CD4-positive, alpha-beta T cell treated with Interleukin-21 for 1 hour (primary cell): ENCODE measurements at regions not wholly inside any gene's neighbourhood (a gene's known extent, or its start where the extent isn't known, plus 50 kb on each side); places are given as distances from the start of the nearest gene placed in this dataset.

Experiments used
- DNase-seq: peaks from one replicate; pipeline ENCODE4 v3.0.0-alpha.2; 2020

GRCh38 chr6:104301951-104302350 lies 557.8 kb downstream of the HACE1 start:
- DNase-seq, result no peak

GRCh38 chr6:104286641-104287040 lies 573.1 kb downstream of the HACE1 start:
- DNase-seq, result no peak

- no peak for DNase-seq
These were observed 574.8 kb downstream of the HACE1 start for GRCh38 chr6:104284872-104285271.

DNA sequence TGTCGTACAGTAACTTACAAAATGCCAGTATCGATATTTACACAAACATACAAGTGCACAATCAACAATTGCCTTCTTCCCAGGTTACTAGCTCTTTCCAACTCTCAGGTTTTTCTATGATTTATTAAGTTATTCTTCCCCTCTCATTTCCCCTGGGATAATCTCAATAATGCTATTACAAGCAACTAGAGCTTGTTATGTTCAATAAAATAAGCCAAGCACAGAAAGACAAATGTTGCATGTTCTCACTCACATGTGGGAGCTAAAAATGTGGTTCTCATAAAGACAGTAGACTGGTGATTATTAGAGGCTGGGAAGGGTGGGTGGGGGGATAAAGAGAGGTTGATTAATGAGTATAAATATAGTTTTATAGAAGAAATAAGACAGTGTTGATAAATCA lies 577.1 kb downstream of the HACE1 start:
- no peak for DNase-seq

DNA sequence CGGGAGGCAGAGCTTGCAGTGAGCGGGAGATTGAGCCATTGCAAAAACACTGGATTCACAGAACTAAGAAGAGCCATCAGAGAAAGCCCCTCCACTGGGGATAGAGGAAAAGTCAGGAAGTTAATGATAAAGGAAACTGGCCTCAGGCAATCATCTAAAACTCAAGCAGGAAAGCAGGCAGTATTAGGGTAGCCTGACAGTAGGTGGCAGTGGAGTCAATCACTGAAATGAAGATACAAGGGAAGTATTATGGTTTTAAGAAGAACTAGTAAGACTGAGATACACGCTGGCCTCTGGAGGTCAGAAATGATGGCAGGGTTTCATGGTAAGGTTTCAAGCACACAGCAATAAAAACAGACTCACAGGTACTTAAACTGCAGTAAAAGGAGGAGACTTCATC lies 578.3 kb downstream of the HACE1 start:
- no peak for DNase-seq

- no peak for DNase-seq
These were observed 591.3 kb downstream of the HACE1 start for GRCh38 chr6:104268389-104268788.

- no peak for DNase-seq
These were observed 592.8 kb downstream of the HACE1 start for GRCh38 chr6:104266922-104267321.

GRCh38 chr6:104256646-104257045 lies 603.1 kb downstream of the HACE1 start:
- no peak for DNase-seq

DNA sequence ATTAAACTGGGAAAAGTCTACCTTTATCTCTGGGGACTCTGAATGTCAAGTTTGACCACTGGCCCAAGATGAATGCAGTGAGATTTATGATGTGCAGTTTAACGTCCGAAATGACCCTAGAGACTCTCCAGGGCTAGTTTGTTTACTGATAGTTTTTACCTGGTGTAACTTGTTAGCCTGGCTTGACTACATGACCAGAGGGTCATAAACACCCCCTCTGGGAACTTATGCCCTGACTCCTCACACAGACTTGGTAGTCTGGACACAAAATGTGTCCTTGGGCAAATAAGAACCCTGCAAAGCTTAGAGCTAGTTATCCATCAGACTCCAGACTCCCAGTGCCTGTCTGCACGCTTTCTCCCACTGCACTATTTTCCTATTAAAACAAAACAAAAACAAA lies 606.5 kb downstream of the HACE1 start:
- DNase-seq, result no peak

DNA sequence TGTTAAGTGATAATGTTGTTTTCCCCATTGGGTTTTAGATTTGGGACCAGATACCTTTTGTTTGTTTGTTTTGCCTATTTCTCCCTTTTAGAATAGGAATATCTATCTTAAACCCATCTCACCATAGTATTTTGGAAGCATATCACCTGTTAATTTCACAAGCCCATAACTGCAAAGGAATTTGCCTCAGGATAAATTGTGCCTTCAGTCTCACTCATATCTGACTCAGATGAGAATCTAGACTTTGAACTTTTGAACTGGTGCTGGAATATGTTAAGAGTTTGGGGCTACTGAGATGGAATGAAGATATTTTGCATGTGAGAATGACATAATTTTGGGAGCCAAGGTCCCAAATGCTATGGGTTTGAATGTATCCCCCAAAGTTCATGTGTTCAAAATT lies 607.4 kb downstream of the HACE1 start:
- DNase-seq, result no peak

- DNase-seq, result no peak
These were observed 608.1 kb downstream of the HACE1 start for GRCh38 chr6:104251651-104252050.

DNA sequence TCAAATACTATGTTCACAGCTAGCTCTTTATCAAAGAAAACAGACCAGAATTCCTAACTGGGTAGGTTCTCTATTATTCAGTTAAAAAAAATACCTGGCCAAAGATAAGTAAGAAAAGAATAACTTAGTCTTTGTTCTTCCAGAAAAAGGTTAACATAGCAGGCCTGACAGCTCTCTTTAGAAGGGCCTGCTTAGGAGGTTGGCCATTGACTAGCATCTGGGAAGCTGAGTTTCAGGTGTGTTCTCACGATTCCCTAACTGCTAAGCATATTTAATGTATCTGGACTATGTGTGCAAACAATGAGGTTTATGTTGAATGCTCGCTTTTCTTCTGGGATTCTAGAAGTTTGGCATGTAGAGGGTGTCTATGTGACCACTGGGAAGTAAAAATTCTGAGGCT lies 618.9 kb downstream of the HACE1 start:
- DNase-seq, result no peak

GRCh38 chr6:104239971-104240370 lies 619.7 kb downstream of the HACE1 start:
- DNase-seq, result no peak

DNA sequence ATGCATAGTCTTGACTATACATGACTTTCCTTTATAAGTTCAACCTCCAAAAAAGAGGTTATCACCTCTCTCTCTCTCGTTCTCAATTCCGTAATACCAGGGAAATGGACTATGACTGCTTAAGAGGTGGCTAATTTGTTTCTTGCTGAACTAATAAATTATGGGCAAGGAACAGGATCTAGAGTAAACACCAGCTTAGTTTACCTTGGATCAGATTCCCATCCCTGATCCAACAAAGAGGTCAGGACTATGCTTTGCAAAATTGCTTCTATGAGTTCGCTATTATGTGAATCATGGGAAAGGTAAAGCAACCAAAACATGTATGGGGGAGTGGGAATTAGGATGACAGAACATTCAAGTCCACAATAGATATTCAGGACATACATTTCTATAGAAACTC lies 630.7 kb downstream of the HACE1 start:
- DNase-seq, result no peak

- no peak for DNase-seq
These were observed 632.2 kb downstream of the HACE1 start for GRCh38 chr6:104227508-104227907.

GRCh38 chr6:104226790-104227446 lies 632.8 kb downstream of the HACE1 start:
- DNase-seq, result no peak

DNA sequence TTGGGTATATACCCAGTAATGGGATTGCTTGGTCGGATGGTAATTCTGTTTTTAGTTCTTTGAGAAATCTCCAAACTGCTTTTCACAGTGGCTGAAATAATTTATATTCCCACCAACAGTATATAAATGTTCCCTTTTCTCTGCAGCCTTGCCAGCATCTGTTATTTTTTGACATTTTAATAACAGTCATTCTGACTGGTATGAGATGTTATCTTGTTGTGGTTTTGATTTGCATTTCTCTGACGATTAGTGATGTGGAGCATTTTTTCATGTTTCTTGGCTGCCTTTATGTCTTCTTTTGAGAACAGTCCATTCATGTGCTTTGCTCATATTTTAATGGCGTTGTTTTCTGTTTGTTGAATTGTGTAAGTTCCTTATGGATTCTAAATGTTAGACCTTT lies 641.6 kb downstream of the HACE1 start:
- no peak for DNase-seq

- no peak for DNase-seq
These were observed 644.8 kb downstream of the HACE1 start for GRCh38 chr6:104214901-104215300.

DNA sequence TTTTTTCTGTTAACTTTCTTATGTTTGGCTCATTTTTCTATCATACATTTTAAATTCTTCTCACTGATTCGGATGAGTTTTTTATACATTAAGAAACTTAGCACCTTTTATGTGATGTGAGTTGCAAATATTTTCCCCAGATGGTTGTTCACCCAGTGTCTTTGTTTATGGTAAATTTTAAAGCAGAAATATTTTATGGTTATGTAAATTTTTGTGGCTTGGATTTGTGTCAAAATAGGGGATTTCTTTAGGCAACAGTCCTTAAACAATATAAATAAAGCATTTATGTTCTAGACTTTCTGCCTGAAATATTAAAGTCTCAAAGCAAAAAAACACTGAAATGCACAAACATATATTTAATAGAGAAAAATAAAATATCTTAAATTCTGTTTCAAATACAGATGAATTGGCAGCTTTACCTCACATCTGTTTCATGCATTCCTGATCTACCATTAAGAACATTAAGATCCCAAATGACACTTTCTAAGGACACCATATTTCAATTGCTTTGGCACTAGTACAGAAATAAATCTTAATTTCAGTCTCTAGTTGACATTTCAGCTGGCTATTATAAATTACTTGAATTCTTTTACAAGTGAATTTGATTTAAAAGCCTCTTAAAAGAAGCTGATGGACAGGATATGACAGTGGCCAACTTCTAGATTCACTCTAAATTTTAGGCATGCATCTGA lies 646.6 kb downstream of the HACE1 start:
- DNase-seq, result no peak

- DNase-seq, result no peak
These were observed 652.1 kb downstream of the HACE1 start for GRCh38 chr6:104207635-104208034.

GRCh38 chr6:104201557-104201956 lies 658.2 kb downstream of the HACE1 start:
- DNase-seq, result no peak

GRCh38 chr6:104187616-104188015 lies 672.1 kb downstream of the HACE1 start:
- no peak for DNase-seq

- DNase-seq, result no peak
These were observed 672.9 kb downstream of the HACE1 start for GRCh38 chr6:104186831-104187230.

DNA sequence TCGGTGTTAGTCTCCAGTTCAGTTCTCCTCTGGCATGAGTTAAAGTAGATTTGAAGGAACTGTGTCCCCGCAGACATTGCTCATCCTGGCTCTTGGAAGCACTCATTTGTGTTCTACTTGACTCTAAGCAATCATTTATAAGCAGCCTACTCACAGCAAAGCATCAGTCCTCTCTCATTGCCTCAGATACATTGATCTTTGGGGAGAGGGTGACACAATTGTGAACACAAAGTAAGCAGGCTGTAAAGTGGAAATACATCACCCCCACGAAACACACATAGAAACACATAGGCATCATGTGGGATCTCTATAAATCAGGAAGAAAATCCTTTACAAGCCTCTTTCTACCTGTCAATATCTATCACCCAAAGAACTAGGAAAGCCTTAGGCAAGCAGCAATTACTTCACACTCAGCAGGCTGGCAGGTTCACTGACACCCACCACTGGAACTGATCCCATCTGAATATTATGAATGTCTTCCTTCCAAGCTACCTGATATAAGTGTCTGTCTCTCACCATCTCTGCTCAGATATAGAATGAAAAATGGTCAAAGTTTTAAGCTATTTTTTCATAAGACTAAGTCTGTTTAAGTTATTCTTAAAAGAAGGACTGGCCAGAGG lies 675.8 kb downstream of the HACE1 start:
- no peak for DNase-seq

- no peak for DNase-seq
These were observed 676.9 kb downstream of the HACE1 start for GRCh38 chr6:104182811-104183210.
